D721Med (cell line): ENCODE measurements at regions not wholly inside any gene's neighbourhood (a gene's known extent, or its start where the extent isn't known, plus 50 kb on each side); places are given as distances from the start of the nearest gene placed in this dataset.

ENCODE experiments used
- DNase-seq: peaks from one replicate; pipeline ENCODE4 v3.0.0; 2011; ENCODE audit warnings: low spot score; ENCODE audit not compliant: insufficient read length
- FAIRE-seq: peaks from 2 replicates; lab custom pipeline; 2011; peaks lifted over from hg19 to GRCh38; lab: Jason Lieb, UNC
- CTCF ChIP-seq: IDR thresholded peaks from 2 replicates; pipeline ENCODE4 v1.5.1; 2012; ENCODE audit warnings: mild to moderate bottlenecking, control low read depth; ENCODE audit not compliant: insufficient read depth; ENCODE audit errors: missing control alignments

GRCh38 chr6:51456282-51456681 is 631.1 kb downstream of the PKHD1 start:
- DNase-seq (no peak), FAIRE-seq (no peak)
- TF ChIP-seq CTCF = no peak

GRCh38 chr6:51459958-51460357 is 627.5 kb downstream of the PKHD1 start:
- FAIRE-seq = no peak
- no peak for TF ChIP-seq CTCF
- no peak for DNase-seq

GRCh38 chr6:51462896-51463295 is 624.5 kb downstream of the PKHD1 start:
- no peak for FAIRE-seq
- TF ChIP-seq CTCF = no peak
- no peak for DNase-seq

GRCh38 chr6:51463321-51463720 is 624.1 kb downstream of the PKHD1 start:
- DNase-seq (no peak), FAIRE-seq (no peak)
- TF ChIP-seq CTCF = no peak

- peak; percentile 16 for FAIRE-seq
- TF ChIP-seq CTCF = no peak
- DNase-seq = no peak
Observed at GRCh38 chr6:51464956-51465355, 622.5 kb downstream of the PKHD1 start.

- FAIRE-seq = peak; percentile 85
- no peak for TF ChIP-seq CTCF
Observed at GRCh38 chr6:51466427-51466826, 621.0 kb downstream of the PKHD1 start.

GRCh38 chr6:51467231-51467952 is 620.0 kb downstream of the PKHD1 start:
- no peak for DNase-seq
- FAIRE-seq = peak; percentile 91
- no peak for TF ChIP-seq CTCF

More at GRCh38 chr6:51466427-51466826, 621.0 kb downstream of the PKHD1 start:
- DNase-seq = no peak
